HFFc6 (cell line): ENCODE measurements at regions not wholly inside any gene's neighbourhood (a gene's known extent, or its start where the extent isn't known, plus 50 kb on each side); places are given as distances from the start of the nearest gene placed in this dataset.

Experiments
- DNase-seq: peaks from one replicate; pipeline ENCODE4 v3.0.0-alpha.2; 2018
- H3K27ac Mint-ChIP-seq: 2 replicates; pipeline ENCODE4 v1.8.0; 2020; ENCODE audit warnings: mild to moderate bottlenecking, mixed read lengths
- H3K27me3 Mint-ChIP-seq: 2 replicates; pipeline ENCODE4 v1.8.0; 2021; ENCODE audit warnings: mild to moderate bottlenecking, moderate library complexity, mixed read lengths; ENCODE audit not compliant: insufficient read depth
- H3K36me3 Mint-ChIP-seq: 2 replicates; pipeline ENCODE4 v1.8.0; 2021; ENCODE audit warnings: low read depth, mixed read lengths
- H3K4me1 Mint-ChIP-seq: 2 replicates; pipeline ENCODE4 v1.8.0; 2020; ENCODE audit warnings: low read depth, mixed read lengths
- H3K4me3 Mint-ChIP-seq: 2 replicates; pipeline ENCODE4 v1.8.0; 2020; ENCODE audit warnings: mild to moderate bottlenecking, moderate library complexity, mixed read lengths
- H3K9me3 Mint-ChIP-seq: 2 replicates; pipeline ENCODE4 v1.8.0; 2020; ENCODE audit warnings: mild to moderate bottlenecking, mixed read lengths
- TF ChIP-seq, protein P1 (sequence below): fragments of 200-600 bp; sonication (generic); IDR thresholded peaks from 2 replicates; pipeline ENCODE4 v1.5.0; 2021; ENCODE audit warnings: antibody characterized with exemption, mild to moderate bottlenecking

DNA sequence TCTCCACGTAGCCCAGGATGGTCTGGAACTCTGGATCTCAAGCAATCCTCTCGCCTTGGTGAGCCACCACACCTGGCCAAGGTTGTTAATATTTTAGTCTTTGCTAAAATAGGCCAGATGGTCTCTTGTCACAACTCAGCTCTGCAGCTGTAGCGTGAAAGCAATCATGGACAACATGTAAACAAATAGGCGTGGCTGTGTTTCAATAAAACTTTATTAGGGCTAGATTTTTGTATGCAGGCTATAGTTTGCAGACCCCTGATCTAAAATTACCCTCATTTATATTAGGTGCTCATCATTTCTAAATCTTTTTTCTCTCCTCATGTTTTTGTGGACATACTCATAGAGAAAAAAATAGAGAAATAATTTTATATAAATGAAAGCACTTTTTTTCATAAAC lies 72.1 kb upstream of the SLC28A3 start:
- Mint-ChIP-seq H3K27me3 (no peaks in the 10 kb centered on the region; the same call in none of the 2 replicates), H3K36me3 (no peaks in the 10 kb centered on the region), H3K27ac (no peak overlapping the region), H3K4me1 (no peaks in the 10 kb centered on the region), H3K9me3 (peaks cover 13% of the 10 kb centered on the region), H3K4me3 (no peak overlapping the region)
- TF ChIP-seq, protein P1, sequence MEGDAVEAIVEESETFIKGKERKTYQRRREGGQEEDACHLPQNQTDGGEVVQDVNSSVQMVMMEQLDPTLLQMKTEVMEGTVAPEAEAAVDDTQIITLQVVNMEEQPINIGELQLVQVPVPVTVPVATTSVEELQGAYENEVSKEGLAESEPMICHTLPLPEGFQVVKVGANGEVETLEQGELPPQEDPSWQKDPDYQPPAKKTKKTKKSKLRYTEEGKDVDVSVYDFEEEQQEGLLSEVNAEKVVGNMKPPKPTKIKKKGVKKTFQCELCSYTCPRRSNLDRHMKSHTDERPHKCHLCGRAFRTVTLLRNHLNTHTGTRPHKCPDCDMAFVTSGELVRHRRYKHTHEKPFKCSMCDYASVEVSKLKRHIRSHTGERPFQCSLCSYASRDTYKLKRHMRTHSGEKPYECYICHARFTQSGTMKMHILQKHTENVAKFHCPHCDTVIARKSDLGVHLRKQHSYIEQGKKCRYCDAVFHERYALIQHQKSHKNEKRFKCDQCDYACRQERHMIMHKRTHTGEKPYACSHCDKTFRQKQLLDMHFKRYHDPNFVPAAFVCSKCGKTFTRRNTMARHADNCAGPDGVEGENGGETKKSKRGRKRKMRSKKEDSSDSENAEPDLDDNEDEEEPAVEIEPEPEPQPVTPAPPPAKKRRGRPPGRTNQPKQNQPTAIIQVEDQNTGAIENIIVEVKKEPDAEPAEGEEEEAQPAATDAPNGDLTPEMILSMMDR = no peak
- DNase-seq = no peak

DNA sequence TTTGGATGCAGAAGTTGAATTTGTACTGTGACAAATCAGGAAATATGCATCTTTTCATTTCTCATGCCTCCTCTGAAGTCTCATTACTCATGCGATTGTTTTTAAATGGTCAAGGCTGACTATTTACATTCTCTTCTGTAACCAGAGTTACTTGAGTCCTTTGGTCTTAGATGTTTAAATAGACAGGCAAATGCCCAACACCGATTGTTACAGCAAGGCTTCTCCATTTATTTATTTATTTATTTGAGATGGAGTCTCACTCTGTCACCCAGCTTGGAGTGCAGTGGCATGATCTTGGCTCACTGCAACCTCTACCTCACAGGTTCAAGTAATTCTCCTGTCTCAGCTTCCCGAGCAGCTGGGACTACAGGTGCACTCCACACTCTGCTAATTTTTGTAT lies 72.7 kb upstream of the SLC28A3 start:
- no peak for DNase-seq
- no peaks in the 10 kb centered on the region for H3K36me3 Mint-ChIP-seq
- H3K4me3 Mint-ChIP-seq = no peak overlapping the region
- H3K27me3 Mint-ChIP-seq = no peaks in the 10 kb centered on the region; the same call in none of the 2 replicates
- H3K9me3 Mint-ChIP-seq = peaks cover 13% of the 10 kb centered on the region; the same call in 1 of the 2 replicates
- TF ChIP-seq, protein P1 = no peak
- no peaks in the 10 kb centered on the region for H3K4me1 Mint-ChIP-seq
- no peak overlapping the region for H3K27ac Mint-ChIP-seq

DNA sequence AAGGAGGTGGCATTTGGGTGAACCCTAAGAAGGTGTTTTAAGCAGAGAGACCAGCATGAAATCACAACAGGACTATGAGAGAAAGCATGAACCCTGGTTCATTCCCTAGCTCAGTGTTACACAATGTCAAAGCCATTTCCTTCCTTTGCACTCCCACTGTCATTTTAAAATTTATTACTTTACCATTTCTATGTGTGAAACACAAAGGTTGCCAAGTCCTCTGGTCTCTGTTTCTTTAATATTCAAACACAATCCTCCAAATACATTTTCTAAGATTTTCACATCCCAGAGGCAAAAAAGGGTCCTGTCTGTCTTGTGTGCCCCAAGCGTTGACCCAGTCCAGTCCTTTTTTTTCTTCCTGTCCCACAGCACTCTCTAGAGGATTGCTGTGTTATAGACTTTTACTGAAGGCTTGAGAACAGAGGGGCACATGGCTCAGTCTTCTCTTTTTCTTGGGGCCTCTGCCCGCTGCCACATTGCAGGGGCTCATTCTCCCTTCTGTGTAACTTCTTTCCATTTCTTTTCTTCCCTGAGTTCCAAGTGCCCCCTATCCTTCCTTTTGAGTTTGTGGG lies 78.6 kb upstream of the SLC28A3 start:
- H3K9me3 Mint-ChIP-seq = peaks cover 18% of the 10 kb centered on the region
- TF ChIP-seq, protein P1 = no peak
- H3K27ac Mint-ChIP-seq = no peak overlapping the region
- no peak overlapping the region for H3K4me3 Mint-ChIP-seq
- H3K36me3 Mint-ChIP-seq = no peaks in the 10 kb centered on the region; the same call in 1 of the 2 replicates
- no peak for DNase-seq
- no peaks in the 10 kb centered on the region; the same call in none of the 2 replicates for H3K27me3 Mint-ChIP-seq
- H3K4me1 Mint-ChIP-seq = no peaks in the 10 kb centered on the region

DNA sequence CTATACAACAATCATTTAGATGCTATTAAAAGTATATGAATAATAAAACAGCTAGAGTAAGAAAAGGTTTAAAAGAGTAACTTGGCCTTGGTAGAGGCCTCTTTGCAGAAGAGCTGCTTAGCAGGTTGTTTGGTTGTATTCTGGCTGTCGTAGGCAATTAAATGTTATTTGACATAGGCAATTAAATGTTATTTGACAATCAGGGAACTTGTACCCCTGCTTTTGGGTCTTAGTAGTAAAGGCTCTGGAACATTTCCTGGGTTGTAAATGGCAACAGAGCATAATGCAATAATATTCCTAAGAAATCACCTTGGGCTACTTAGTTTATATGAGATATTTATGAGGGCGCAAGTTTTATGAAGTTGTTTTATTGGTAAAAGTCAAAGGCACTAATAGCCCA lies 84.4 kb upstream of the SLC28A3 start:
- Mint-ChIP-seq H3K27ac (no peak overlapping the region), H3K9me3 (peaks cover 22% of the 10 kb centered on the region), H3K27me3 (no peaks in the 10 kb centered on the region), H3K36me3 (no peaks in the 10 kb centered on the region; the same call in 1 of the 2 replicates), H3K4me3 (no peak overlapping the region), H3K4me1 (no peaks in the 10 kb centered on the region)
- TF ChIP-seq, protein P1 = no peak
- no peak for DNase-seq

DNA sequence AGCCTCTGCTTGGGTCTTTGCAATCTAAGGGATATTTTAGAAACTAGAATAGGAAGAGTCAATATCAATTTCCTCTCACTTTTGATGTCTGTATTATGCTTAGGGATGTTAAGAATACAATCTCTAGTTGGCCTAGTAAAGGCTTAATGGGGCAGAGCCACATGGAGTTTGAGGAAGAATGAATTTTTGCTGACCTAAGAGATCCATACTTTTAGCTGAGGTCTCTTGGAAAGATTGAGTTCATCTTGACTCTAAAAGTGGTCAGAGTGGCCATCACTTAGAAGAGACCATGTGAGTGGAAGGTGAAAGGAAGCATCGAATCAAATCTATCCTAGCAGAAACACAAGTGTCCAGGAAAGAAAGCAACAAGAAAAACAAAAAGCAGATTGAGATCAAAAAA lies 92.2 kb upstream of the SLC28A3 start:
- no peak overlapping the region for H3K4me3 Mint-ChIP-seq
- H3K4me1 Mint-ChIP-seq = no peaks in the 10 kb centered on the region

More for the DNA sequence above, 92.2 kb upstream of the SLC28A3 start:
- Mint-ChIP-seq H3K27ac (no peak overlapping the region), H3K9me3 (peaks cover 22% of the 10 kb centered on the region), H3K27me3 (no peaks in the 10 kb centered on the region; the same call in 1 of the 2 replicates), H3K36me3 (no peaks in the 10 kb centered on the region)
- no peak for DNase-seq
- TF ChIP-seq, protein P1 = no peak
